OCI-LY1 (cell line): ENCODE measurements at regions not wholly inside any gene's neighbourhood (a gene's known extent, or its start where the extent isn't known, plus 50 kb on each side); places are given as distances from the start of the nearest gene placed in this dataset.

Experiments
- H2AFZ ChIP-seq: fragments of 200-600 bp; sonication (generic), shearing (Covaris generic); 2 replicates; pipeline ENCODE4 v1.6.0; 2014; ENCODE audit warnings: antibody characterized with exemption, mild to moderate bottlenecking, low read length
- H3F3A ChIP-seq: fragments of 200-600 bp; sonication (generic), shearing (Covaris generic); 2 replicates; pipeline ENCODE4 v1.6.0; 2014; ENCODE audit warnings: mild to moderate bottlenecking, antibody characterized with exemption, low read length, moderate library complexity; ENCODE audit not compliant: insufficient read depth
- H3K27ac ChIP-seq: fragments of 200-600 bp; sonication (generic); 2 replicates; pipeline ENCODE4 v1.5.1; 2014; ENCODE audit warnings: low read length, mixed run types, mild to moderate bottlenecking, low read depth; ENCODE audit not compliant: poor library complexity, severe bottlenecking
- H3K27me3 ChIP-seq: fragments of 200-600 bp; sonication (generic); 2 replicates; pipeline ENCODE4 v1.6.0; 2014; ENCODE audit warnings: antibody characterized with exemption, mild to moderate bottlenecking, low read length, moderate library complexity; ENCODE audit not compliant: insufficient read depth
- H3K36me3 ChIP-seq: fragments of 200-600 bp; sonication (generic); 2 replicates; pipeline ENCODE4 v1.6.1; 2014; ENCODE audit warnings: mild to moderate bottlenecking, antibody characterized with exemption, low read length, moderate library complexity, mixed read lengths; ENCODE audit not compliant: insufficient read depth
- H3K4me1 ChIP-seq: fragments of 200-600 bp; sonication (generic); 2 replicates; pipeline ENCODE4 v1.5.1; 2014; ENCODE audit warnings: mild to moderate bottlenecking, low read length, moderate library complexity; ENCODE audit not compliant: insufficient read depth, severe bottlenecking
- H3K4me2 ChIP-seq: fragments of 200-600 bp; sonication (generic), shearing (Covaris generic); 2 replicates; pipeline ENCODE4 v1.6.1; 2014; ENCODE audit warnings: low read length
- H3K4me3 ChIP-seq: fragments of 200-600 bp; sonication (generic); 2 replicates; pipeline ENCODE4 v1.5.1; 2014; ENCODE audit warnings: low read length, low read depth, mild to moderate bottlenecking, mixed read lengths; ENCODE audit not compliant: poor library complexity, severe bottlenecking
- H3K79me2 ChIP-seq: fragments of 200-600 bp; shearing (Covaris generic); 2 replicates; pipeline ENCODE4 v1.6.1; 2016; ENCODE audit warnings: mixed run types, low read length, mixed read lengths; ENCODE audit not compliant: insufficient read depth
- H3K9ac ChIP-seq: fragments of 200-600 bp; sonication (generic), shearing (Covaris generic); 2 replicates; pipeline ENCODE4 v1.6.1; 2014; ENCODE audit warnings: mild to moderate bottlenecking, low read length, mixed read lengths
- H3K9me2 ChIP-seq: fragments of 200-600 bp; sonication (generic), shearing (Covaris generic); 2 replicates; pipeline ENCODE4 v1.6.1; 2014; ENCODE audit warnings: low read depth, mild to moderate bottlenecking, low read length, mixed read lengths
- H3K9me3 ChIP-seq: fragments of 200-600 bp; shearing (Covaris generic); 2 replicates; pipeline ENCODE4 v1.6.1; 2014; ENCODE audit warnings: low read length, mixed read lengths
- H4K20me1 ChIP-seq: fragments of 200-600 bp; sonication (generic), shearing (Covaris generic); 2 replicates; pipeline ENCODE4 v1.6.0; 2016; ENCODE audit warnings: mild to moderate bottlenecking, low read length; ENCODE audit not compliant: insufficient read depth
- EZH2 ChIP-seq: fragments of 200-600 bp; sonication (generic), shearing (Covaris generic); IDR thresholded peaks from 2 replicates; pipeline ENCODE4 v1.8.0; 2017; ENCODE audit warnings: borderline replicate concordance, mixed run types, mild to moderate bottlenecking, antibody characterized with exemption, low read length, moderate library complexity, mixed read lengths
- TF ChIP-seq, protein P1 (sequence below): fragments of 200-600 bp; sonication (generic), shearing (Covaris generic); IDR thresholded peaks from 2 replicates; pipeline ENCODE4 v1.5.1; 2017; ENCODE audit warnings: mild to moderate bottlenecking, antibody characterized with exemption, low read length, moderate library complexity, mixed read lengths

DNA sequence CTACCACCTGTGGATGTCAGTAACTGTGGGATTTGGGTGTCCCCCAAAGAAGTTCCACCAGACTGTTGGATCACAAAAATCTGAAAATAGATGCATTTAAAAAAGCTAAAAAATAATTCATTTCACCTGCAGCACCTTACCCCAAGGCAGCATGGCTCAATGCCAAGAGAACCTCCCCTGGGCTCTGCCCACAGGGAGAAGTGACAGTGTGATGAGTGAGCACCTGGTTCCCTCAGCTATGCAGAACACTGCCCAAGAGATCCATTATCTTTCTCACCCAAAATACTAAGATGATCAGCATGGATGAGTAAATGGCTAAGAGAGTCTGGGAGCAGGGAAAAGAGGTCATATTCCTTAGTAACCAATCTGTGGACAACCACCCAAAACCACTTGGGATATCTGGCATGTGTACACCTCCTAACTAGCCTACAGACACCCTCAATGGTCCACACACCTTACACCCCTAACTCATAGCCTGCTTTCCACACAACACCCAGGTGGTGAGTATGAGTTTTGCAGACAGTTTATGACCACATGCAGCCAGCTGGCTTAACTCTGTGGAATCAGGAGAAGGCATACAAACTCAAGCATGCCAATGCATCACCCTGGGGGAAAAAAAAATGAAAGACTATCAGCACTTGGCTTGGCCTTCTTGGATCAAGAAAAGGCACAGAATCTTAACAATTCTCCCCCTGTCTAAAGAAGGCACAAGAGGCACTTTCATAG, 416.5 kb upstream of the SMIM31 start:
- Histone ChIP-seq H4K20me1 (no peaks in the 10 kb centered on the region), H3K79me2 (no peaks in the 10 kb centered on the region), H3K9ac (no peak overlapping the region), H3K27ac (no peak overlapping the region), H3K27me3 (no peaks in the 10 kb centered on the region), H3K4me2 (no peak overlapping the region), H3K4me3 (no peak overlapping the region), H2AFZ (no peak overlapping the region), H3F3A (no peaks in the 10 kb centered on the region), H3K36me3 (no peaks in the 10 kb centered on the region), H3K4me1 (no peaks in the 10 kb centered on the region), H3K9me3 (no peaks in the 10 kb centered on the region), H3K9me2 (no peaks in the 10 kb centered on the region)
- TF ChIP-seq, protein P1, sequence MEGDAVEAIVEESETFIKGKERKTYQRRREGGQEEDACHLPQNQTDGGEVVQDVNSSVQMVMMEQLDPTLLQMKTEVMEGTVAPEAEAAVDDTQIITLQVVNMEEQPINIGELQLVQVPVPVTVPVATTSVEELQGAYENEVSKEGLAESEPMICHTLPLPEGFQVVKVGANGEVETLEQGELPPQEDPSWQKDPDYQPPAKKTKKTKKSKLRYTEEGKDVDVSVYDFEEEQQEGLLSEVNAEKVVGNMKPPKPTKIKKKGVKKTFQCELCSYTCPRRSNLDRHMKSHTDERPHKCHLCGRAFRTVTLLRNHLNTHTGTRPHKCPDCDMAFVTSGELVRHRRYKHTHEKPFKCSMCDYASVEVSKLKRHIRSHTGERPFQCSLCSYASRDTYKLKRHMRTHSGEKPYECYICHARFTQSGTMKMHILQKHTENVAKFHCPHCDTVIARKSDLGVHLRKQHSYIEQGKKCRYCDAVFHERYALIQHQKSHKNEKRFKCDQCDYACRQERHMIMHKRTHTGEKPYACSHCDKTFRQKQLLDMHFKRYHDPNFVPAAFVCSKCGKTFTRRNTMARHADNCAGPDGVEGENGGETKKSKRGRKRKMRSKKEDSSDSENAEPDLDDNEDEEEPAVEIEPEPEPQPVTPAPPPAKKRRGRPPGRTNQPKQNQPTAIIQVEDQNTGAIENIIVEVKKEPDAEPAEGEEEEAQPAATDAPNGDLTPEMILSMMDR, result no peak
- TF ChIP-seq EZH2, result no peak

DNA sequence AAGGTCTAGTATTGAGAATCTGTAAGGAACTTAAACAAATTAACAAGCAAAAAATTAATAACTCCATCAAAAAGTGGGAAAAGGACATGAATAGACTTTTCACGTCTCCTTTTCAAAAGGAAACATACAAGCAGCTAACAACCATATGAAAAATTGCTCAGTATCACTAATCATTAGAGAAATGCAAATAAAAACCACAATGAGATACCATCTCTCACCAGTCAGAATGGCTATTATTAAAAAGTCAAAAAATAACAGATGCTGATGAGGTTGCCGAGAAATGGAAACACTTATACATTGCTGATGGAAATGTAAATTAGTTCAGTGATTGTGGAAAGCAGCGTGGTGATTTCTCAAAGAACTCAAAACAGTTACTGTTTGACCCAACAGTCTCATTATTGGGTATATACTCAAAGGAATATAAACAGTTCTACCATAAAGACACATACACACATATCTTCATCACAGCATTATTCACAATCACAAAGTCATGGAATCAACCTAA, 410.4 kb upstream of the SMIM31 start:
- H3K9ac ChIP-seq, result no peak overlapping the region
- H3K4me2 ChIP-seq, result no peak overlapping the region
- H3F3A ChIP-seq, result no peaks in the 10 kb centered on the region
- H3K27me3 ChIP-seq, result no peaks in the 10 kb centered on the region
- no peaks in the 10 kb centered on the region for H3K9me3 ChIP-seq
- H3K36me3 ChIP-seq, result no peaks in the 10 kb centered on the region
- H3K4me3 ChIP-seq, result no peak overlapping the region
- TF ChIP-seq EZH2, result no peak
- TF ChIP-seq, protein P1, result no peak
- H4K20me1 ChIP-seq, result no peaks in the 10 kb centered on the region
- H2AFZ ChIP-seq, result no peak overlapping the region
- no peaks in the 10 kb centered on the region for H3K4me1 ChIP-seq
- no peaks in the 10 kb centered on the region for H3K79me2 ChIP-seq
- no peaks in the 10 kb centered on the region for H3K9me2 ChIP-seq
- no peak overlapping the region for H3K27ac ChIP-seq

DNA sequence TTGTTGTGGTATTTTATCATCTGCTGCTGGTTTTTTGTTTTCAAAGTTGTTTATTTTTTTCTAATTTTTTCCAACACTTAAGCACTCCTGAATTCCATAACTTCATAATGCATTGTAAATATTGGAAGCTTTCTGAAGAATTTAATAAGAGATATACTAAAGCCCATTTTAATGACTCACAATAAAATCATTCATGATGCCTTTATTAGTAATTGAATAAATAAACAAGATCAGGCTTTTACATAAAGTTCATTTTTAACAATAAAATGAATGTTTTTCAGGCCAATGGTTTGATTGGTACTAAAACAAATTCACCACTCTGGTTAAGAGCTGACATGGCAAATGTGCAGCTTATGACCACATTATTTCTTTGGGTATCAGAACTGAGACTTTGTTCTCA, 408.2 kb upstream of the SMIM31 start:
- TF ChIP-seq, protein P1, result no peak
- TF ChIP-seq EZH2, result no peak
- H2AFZ ChIP-seq, result no peak overlapping the region
- no peaks in the 10 kb centered on the region for H3K9me3 ChIP-seq
- no peaks in the 10 kb centered on the region for H3K27me3 ChIP-seq
- no peaks in the 10 kb centered on the region for H3F3A ChIP-seq
- no peaks in the 10 kb centered on the region for H3K9me2 ChIP-seq
- no peaks in the 10 kb centered on the region for H3K4me1 ChIP-seq
- no peak overlapping the region for H3K27ac ChIP-seq
- H3K4me3 ChIP-seq, result no peak overlapping the region
- H3K36me3 ChIP-seq, result no peaks in the 10 kb centered on the region
- no peak overlapping the region for H3K4me2 ChIP-seq
- no peaks in the 10 kb centered on the region for H3K79me2 ChIP-seq
- H3K9ac ChIP-seq, result no peak overlapping the region
- no peaks in the 10 kb centered on the region for H4K20me1 ChIP-seq
